GM19238 (cell line): ENCODE measurements at regions not wholly inside any gene's neighbourhood (a gene's known extent, or its start where the extent isn't known, plus 50 kb on each side); places are given as distances from the start of the nearest gene placed in this dataset.
"Not testable (repeated sequence)": the region's sequence is repeated elsewhere in the genome, so short reads cannot be mapped to it uniquely, and the experiment has no call there.

Experiments
- DNase-seq: peaks from one replicate; pipeline ENCODE4 v3.0.0; 2011; ENCODE audit warnings: low spot score; ENCODE audit not compliant: insufficient read length

DNA sequence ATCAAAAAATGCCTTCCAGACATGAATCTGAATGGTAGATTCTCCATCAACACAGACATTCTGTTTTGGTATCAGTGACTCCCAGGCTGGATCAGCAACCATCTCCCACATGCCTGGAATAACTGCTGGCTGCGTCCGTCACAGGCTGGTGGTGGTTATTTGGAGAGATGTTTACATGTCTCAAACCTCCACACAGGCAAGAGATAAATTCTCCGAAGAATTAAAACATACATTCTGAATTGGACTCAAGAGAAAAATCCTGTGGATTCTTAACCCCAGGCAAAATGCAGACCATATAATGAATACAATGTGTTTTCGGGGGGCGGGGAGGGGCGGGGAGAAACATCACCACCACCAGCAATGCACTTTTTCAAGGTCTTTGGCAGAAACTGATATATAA lies 108.2 kb downstream of the THBS2 start:
- DNase-seq: no peak

DNA sequence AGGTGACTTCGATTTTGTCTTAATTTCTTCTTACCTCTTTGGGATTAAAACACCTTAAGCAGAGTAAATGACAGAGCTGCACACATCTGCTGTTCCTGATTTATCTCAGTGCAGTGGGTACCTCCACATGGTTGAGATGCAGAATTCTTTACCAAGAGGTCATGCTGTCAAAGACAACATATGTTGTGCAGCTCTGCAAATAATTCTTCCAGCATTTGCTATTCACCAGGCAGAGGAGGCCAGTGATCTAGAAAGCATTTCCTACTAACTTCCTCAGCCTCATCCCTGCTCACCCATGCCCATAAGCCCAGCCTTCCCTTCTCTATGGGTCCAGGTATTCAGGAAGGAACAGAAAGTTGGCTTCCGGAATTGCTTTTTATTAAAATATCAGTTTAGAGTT lies 109.3 kb downstream of the THBS2 start:
- DNase-seq: no peak

DNA sequence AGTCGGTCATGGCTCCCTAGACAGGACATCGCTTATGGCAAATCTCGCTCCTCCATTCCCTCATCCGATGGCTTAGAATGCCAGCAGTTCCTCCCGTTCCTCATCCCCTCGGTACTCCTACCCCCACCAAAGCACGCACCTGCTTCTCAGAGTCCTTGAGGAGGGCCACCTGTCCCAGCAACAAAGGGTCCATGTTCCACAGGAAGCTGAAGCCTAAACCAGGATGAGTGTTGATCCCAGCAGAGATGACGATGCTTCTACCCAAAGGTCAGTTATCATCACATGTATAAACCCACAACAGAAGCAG lies 111.2 kb downstream of the THBS2 start:
- no peak for DNase-seq

DNA sequence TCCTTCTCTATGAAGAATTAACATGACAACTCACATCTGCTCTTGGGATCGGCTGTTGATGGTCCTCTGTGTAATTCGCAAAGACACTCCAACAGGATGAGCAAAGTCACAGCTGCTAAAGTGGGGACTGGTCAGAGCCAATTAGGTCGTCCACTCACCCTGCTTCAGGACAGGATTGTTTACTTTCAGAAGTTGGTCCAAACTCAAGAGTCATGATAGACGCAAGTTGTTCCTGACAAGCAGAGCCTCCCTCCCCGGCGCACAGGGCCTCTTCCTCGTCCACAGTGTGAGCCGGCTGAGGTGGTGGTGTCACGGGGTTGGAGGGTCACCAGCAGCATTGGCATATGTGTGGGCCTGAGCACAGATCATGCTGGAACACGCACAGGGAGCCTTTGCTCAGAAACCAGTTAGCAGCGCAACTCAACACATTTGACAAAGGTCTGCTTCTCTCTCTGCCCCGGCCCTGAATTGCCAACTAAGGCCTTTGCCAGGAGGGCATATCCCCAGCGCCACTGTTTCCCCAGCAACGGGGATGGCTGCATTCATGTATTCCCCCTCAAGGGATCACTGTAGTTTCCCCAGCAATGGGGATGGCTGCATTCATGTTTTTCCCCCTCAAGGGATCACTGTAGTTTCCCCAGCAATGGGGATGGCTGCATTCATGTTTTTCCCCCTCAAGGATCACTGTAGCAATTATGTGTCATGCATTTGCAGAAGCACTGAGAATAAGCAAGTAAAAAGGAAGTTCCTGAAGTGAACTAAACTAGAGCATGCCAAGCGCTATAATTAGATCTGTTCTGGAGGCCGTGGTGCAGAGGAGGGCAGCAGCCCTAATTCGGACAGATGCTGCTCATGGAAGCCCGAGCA lies 111.7 kb downstream of the THBS2 start:
- DNase-seq: no peak

DNA sequence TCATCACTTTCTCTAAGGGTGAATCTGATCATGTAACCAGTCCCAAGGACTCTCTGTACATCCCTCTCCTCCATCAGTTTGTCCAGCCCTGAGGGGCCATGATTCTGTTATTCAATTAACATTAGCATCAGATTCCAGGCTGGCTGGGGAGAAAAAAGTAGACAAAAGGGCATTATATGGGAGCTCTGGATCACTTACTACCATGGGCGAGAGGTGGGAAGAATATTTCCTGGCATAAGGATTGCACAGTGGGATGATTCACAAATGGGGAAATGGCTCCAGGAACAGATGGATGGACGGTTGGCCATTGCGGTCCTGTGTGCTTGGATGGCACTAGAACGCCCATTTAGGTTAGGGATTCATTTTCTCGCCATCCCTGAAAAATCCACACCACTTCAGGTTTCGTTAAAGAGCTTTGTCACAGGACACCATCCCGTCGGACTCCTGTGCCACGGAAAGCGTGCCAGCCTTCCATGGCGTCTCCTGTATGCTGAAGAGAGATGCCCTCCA lies 112.6 kb downstream of the THBS2 start:
- no peak for DNase-seq

DNA sequence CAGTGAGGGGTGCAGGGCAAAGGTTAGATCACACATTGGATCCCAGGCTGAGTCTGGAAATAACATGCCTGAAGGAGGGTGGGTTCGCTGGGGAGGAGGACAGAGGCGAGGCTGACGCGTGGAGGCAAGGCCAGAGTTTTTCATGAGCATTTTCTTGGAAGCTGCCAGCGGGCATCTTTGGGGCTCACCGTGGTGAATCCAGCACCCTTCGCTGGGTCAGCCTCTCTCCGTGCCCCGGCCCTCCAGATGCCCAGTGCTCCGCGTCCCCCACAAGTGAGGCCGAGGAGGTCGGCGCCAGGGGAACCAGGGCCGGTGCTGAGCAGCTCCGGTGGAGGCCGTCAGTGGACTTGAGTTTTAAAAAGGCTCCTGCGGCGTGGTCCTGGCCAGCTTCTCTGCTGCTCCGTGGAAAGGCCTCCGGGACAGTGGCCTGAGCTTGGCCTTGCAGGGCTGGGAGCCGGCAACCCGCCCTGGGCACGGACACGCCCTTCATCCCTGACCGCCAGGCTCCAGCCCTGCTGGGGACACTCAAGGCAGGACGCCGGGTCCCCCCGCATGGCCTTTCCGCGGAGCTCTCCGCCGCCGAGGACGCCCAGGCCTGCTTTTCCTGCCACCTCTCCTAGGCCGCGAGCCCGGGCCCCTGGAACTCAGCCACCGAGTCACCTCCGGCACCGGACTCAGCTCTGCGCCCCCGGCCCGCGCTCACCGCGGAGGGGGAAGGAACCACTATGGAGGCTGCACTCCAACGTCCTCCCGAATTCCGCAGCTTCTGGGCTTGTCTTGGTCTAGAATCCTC lies 114.3 kb downstream of the THBS2 start:
- DNase-seq: no peak

DNA sequence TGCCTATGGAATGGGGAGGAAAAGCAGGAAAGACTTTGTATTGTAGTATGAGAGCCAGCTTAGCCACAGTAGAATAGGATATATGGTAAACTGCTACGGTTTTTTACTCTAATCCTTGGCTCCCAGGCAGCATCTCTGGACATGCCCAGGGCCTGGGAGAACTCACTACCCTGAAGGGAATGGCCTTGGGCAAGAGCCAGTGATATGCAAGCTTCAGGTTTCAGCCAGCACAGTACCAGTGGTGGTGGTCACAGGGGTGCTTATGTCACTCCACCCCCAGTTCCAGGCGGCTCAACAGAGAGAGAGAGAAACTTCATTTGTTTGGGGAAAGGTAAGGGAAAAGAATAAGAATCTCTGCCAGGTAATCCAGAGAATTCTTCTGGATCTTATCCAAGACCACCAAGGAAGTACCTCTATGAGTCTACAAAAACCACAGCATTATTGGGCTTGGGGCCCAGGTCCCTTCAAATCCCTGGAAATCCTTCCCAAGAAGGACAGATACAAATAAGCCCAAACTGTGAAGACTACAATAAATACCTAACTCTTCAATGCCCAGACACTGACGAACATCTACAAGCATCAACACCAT lies 121.2 kb downstream of the THBS2 start:
- DNase-seq: no peak

DNA sequence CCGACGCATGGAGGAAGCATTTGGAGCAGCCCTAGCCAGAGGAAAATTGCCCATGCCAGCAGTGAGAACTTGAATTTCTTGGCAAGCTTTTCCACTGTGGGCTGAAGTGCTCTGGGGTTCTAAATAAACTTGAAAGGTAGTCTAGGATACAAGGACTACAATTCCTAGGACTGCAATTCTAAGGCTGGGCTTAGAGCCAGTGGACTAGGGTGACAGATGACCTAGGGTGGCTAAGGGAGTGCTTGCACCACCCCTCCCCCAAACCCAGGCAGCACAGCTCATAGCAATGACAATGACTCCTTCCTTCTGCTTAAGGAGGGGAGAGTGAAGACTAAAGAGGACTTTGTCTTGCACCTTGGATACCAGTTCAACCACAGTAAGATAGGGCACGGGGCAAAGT lies 122.3 kb downstream of the THBS2 start:
- DNase-seq: no peak

DNA sequence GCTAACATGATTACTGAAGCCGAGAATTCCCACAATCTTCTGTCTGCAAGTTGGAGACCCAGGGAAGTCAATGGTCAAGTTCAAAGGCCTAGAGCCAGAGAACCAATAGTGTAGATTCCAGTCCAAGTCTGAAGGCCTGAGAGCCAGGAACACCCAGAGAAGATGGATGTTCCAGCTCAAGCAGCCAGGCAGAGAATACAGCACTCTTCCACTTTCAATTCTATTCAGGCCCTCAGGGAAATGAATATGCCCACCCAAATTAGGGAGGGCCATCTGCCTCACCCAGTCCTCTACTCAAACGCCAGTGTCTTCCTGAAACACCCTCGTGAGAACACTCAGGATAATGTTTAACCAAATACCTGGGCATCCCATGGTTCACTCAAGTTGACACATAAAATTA lies 123.5 kb downstream of the THBS2 start:
- no peak for DNase-seq

DNA sequence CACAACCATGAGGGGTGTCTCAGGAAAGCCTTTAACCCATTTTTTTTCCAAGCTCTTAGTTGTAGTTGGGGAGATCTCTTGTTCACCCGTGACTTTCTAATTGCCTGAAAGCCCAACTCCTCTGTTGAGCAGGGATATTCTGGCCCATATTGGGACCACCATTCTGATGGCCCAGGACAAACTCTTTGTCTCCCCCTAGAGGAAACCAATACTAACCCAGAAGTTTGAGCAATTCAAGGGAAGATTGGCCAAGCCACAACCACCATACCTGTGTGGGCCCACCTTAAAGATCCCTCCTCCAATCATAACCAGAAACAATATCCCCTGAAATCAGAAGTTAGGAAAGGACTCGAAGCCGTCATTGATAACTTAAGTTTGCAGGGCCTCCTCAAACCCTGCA lies 132.6 kb downstream of the THBS2 start:
- no peak for DNase-seq

DNA sequence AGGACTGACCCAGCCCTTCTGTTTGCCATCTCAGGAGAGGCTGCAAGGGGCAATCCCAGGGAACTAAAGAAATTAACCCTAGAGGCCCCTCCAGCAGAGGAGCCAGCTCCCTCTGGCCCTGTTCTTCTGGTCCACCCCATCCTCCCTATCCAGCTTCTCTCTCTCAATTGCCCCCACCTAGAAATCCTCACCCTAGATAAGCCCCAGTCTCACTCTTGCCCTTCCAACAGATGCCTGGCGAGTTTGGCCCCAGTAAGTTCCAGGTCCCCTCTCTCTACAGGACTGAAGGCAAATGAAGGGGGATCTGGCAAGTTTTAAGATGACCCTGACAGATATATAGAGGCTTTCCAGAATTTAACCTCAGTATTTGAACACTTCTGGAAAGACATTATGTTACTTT lies 134.0 kb downstream of the THBS2 start:
- no peak for DNase-seq

DNA sequence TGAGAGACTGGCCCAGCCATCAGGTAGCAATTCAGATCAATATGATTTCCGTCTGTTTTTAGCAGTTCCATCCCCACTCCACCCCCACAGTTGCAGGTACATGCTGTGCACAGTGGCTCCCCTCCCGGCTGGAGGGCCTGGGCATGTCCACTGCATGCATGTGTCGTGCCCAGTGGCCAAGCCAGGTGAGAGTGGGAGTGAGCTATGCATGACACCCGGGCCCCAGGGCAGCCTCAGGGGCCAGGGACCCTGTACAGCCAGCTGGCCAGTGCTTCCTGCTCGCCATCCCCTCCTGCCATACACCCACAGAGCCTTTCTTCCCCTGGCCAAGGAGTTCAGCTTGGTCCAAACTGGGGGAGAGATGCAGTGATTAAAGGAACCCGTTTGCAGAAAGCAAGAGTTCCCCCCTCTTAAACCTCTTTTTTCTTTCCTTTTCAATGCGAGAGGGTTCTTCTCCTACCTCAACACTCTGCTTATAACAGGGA lies 135.3 kb downstream of the THBS2 start:
- no peak for DNase-seq

DNA sequence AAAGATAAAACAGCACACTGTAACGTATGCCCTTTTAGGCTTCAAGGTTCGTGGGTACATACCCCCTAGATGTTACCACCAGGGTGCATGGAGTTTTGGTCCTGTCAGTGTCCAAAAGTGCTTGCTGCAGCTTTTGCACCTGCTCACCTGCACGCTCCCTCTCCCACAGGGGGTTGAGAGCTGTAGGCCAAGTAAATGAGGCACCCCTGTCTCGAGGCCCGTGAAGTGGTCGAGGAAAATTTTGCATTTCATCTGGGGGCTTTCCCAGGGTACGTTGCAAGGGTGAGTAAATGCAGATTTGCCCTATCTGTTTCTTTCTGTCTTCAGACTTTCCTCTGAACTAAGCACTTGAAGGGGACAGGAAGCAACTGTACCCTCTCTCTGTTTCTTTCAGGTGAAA lies 136.0 kb downstream of the THBS2 start:
- DNase-seq: no peak

DNA sequence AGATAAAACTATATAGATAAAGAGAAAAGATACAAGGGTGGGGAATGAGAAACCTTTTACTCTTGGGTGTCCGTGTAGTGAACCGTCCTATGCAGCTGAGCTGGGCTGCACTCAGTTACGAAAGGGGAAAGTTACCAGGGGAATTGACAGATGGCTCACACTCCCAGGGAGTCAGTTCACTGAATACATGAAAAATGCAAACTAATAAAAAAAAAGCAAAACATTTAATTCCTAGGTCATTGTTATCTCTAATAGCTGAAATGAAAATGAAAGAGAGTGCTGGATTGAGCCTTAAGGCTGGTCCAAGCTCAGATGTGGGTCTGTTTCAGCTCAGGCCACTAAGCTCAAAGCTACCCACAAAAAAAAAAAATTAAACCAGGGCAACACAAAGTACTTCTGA lies 138.0 kb downstream of the THBS2 start:
- no peak for DNase-seq

DNA sequence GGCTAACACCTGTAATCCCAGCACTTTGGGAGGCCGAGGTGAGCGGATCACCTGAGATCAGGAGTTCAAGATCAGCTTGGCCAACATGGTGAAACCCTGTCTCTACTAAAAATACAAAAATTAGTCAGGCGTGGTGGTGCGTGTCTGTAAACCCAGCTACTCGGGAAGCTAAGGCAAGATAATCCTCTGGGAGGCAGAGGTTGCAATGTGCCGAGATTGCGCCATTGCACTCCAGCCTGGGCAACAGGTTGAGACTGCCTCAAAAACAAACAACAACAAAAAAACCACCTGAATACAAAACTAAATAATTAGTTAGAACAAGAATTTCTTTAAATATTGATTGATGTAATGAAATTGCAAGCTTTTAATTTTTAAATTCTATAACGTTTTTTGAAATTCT lies 139.0 kb downstream of the THBS2 start:
- not testable (repeated sequence) for DNase-seq

DNA sequence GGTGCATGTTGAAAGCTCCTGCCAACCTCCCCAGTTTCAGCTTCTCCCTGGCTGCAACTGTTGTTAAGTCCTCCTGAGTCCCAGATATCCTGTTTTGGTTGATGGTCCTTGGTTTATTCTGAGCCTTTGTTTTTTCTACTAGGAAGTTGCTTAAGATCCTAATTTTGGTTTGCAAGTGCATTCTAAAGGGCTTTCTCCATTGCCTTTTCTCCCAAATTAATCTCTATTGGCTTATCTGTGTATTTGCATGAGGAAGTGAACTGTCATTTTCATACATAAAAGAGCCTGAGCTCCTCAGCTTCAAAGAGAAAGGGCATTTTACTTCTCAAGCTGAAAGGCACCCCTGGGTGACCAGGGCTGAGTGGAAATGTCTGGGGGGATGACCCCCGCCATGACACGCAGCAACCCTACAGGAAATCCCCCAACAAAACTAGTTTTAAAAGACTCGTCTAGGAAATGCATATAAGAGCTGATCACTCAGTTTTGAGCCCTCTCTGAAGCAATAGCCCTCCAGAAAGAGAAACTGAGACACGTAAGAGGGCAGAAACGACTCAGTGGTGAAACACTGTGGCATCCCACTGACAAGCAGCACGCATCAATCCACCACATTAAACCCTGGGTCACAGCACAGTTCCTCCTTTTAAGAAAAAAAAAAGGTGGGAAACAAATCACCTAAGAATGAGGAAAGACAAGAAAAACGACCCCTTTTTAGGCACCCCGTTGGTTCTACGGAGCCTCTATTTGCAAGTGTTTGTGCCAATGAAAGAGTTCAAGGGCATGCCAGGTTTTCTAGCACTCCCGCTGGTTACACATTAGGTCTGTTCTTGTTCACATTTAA lies 140.9 kb downstream of the THBS2 start:
- no peak for DNase-seq

DNA sequence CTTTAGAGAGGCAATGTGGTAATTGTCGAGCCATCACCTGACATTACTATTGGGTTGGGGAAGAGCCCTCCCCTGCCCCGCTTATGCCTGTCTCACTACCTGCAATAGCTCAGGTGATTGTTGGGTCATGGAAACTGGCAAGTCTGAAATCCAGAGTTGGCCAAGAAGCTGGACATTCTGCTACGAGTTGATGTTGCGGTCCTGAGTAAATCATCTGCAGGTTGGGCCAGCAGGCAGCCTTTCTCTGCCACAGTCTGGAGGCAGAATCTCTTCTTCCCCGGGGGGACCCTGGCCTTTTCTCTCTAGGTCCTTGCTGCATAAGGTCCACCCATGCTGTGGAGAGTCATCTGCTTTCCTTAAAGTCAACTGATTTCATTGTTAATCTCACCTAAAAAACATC lies 142.4 kb downstream of the THBS2 start:
- DNase-seq: no peak

DNA sequence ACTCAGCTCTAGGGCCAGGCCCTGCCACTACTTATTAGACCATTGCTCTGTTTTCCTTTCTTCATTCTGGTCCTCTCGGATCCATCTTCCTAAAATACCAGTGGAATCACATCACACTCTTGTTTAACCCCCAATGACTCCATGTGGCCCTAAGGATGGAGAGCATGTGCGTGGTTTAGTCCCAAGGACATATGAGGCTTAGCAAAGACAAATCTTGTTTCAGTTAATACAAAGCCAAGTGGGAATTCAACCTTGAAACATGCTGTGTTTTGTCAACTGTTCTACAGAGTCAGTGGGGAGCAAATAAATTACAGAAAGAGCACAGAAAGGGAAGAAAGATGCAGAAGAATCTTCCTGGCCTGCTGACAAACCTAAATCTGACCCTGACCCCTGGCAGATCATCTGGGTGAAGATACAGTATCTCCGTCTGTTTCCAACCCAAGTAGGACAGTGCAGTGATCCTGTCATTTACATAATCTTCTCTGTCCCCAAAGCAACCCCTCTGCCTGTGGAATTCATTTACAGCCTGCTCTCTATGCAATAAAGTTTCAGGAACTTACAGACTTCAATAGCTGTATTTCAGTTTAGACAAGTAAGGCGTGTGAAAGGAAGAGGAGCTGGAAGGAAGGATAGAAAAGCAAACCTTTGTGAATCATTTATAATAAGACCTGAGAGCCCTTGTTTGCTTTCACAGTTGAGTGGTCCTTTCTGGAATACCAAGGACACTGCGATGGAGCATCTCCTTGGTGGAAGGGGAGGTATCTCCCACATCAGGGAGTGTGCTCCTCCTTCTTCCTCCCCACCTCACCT lies 144.0 kb downstream of the THBS2 start:
- DNase-seq: no peak

DNA sequence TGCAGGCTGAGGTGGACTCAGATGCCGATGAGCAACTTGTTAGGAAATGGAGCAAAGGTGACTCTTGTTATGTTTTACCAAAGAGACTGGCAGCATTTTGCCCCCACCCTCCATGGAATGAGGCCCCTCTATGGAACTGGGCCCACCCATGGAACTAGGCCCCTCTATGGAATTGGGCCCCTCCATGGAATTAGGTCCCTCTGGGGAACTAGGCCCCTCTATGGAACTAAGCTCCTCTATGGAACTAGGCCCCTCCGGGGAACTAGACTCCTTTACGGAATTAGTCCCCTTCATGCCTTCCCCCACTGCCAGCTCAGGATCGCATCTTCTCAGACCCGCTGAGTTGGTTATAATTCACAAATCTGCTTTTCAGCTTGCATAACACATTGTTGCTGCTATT lies 144.9 kb downstream of the THBS2 start:
- DNase-seq: no peak

DNA sequence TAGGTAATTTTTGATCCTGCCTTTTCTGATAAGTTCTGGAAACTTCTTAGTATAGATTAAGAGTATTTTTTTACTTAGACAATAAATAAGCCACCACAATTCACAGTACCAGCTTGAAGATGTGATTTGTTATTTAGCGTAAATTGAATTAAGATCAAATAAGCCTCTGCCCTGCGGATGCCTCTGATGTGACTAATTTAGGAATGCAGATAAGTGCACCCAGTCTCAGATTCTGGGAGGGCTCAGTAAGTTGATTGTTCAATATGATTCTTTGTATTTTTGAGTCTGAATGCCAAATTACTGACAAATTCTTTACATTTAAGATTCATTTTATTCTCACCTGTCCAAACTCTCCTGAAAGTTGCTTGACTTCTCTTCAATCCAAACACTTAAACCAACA lies 147.5 kb downstream of the THBS2 start:
- DNase-seq: no peak

DNA sequence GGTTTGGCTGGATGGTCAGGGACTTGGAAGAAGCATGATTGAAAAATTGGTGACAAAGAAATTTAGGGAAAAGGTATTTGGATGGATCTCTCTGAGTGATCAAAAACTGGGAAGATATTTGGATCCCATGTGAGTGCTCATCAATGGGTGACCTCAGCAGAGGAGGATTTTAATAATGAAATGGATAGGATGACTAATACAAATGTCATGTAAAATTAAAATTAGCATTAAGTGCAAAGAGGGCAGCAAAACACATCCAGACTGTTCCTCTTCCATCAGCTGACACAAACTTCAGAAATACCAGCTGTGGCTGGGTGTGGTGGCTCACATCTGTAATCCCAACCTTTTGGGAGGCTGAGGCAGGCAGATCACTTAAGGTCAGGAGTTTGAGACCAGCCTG lies 151.7 kb downstream of the THBS2 start:
- no peak for DNase-seq
